GM18907 (cell line): ENCODE measurements at regions not wholly inside any gene's neighbourhood (a gene's known extent, or its start where the extent isn't known, plus 50 kb on each side); places are given as distances from the start of the nearest gene placed in this dataset.
A peak's percentile ranks its signal among the peaks of the same experiment; 100 is the strongest.

Source experiments
- ATAC-seq: cut with Tn5 transposase; IDR thresholded peaks from one replicate; pipeline ENCODE4 v1.9.1; 2021; ENCODE audit warnings: mild to moderate bottlenecking, moderate library complexity; ENCODE audit not compliant: unreplicated experiment

- no peak for ATAC-seq
Observed at GRCh38 chrX:16222151-16222550, 54.9 kb downstream of the MAGEB17 start.

- ATAC-seq = no peak
Observed at GRCh38 chrX:16223385-16223784, 56.1 kb downstream of the MAGEB17 start.

- peak; percentile 89 for ATAC-seq
Observed at GRCh38 chrX:16239211-16239610, 71.9 kb downstream of the MAGEB17 start.

- ATAC-seq = no peak
Observed at GRCh38 chrX:16240231-16240905, 73.1 kb downstream of the MAGEB17 start.

GRCh38 chrX:16240968-16241367 is 73.7 kb downstream of the MAGEB17 start:
- ATAC-seq = no peak

- ATAC-seq = no peak
Observed at GRCh38 chrX:16250296-16250695, 83.0 kb downstream of the MAGEB17 start.

GRCh38 chrX:16251782-16252181 is 84.5 kb downstream of the MAGEB17 start:
- no peak for ATAC-seq

- no peak for ATAC-seq
Observed at GRCh38 chrX:16258882-16259281, 91.6 kb downstream of the MAGEB17 start.

GRCh38 chrX:16267431-16267830 is 100.2 kb downstream of the MAGEB17 start:
- ATAC-seq = no peak

GRCh38 chrX:16268206-16268605 is 100.9 kb downstream of the MAGEB17 start:
- ATAC-seq = no peak

GRCh38 chrX:16278927-16279326 is 111.6 kb downstream of the MAGEB17 start:
- no peak for ATAC-seq

GRCh38 chrX:16282209-16282608 is 114.9 kb downstream of the MAGEB17 start:
- no peak for ATAC-seq

GRCh38 chrX:16284842-16285241 is 117.6 kb downstream of the MAGEB17 start:
- no peak for ATAC-seq

GRCh38 chrX:16290997-16291396 is 123.7 kb downstream of the MAGEB17 start:
- ATAC-seq = no peak

- no peak for ATAC-seq
Observed at GRCh38 chrX:16300831-16301230, 133.6 kb downstream of the MAGEB17 start.

- ATAC-seq = no peak
Observed at GRCh38 chrX:16304751-16305150, 137.5 kb downstream of the MAGEB17 start.

GRCh38 chrX:16305187-16305586 is 137.9 kb downstream of the MAGEB17 start:
- no peak for ATAC-seq

GRCh38 chrX:16307950-16308349 is 140.7 kb downstream of the MAGEB17 start:
- ATAC-seq = no peak

GRCh38 chrX:16308773-16309172 is 141.5 kb downstream of the MAGEB17 start:
- no peak for ATAC-seq

- ATAC-seq = no peak
Observed at GRCh38 chrX:16310326-16310725, 143.0 kb downstream of the MAGEB17 start.

GRCh38 chrX:16311671-16312070 is 144.4 kb downstream of the MAGEB17 start:
- no peak for ATAC-seq

GRCh38 chrX:16312761-16313623 is 145.7 kb downstream of the MAGEB17 start:
- ATAC-seq = no peak
